OCI-LY3 (cell line): ENCODE measurements at regions not wholly inside any gene's neighbourhood (a gene's known extent, or its start where the extent isn't known, plus 50 kb on each side); places are given as distances from the start of the nearest gene placed in this dataset.

ENCODE experiments used
- H2AFZ ChIP-seq: fragments of 200-600, 300-600 bp; shearing (Covaris generic); 2 replicates; pipeline ENCODE4 v1.6.0; 2014; ENCODE audit warnings: antibody characterized with exemption, low read depth, low read length
- H3K27ac ChIP-seq: fragments of 200-600, 300-600 bp; sonication (generic); 2 replicates; pipeline ENCODE4 v1.5.1; 2014; ENCODE audit warnings: mild to moderate bottlenecking, low read length, moderate library complexity, mixed read lengths
- H3K27me3 ChIP-seq: fragments of 200-600, 300-600 bp; sonication (generic); 2 replicates; pipeline ENCODE4 v1.6.1; 2014; ENCODE audit warnings: low read depth, low read length, mixed read lengths
- H3K36me3 ChIP-seq: fragments of 200-600, 300-600 bp; sonication (generic); replicated peaks from 2 replicates; pipeline ENCODE3; 2014; ENCODE audit warnings: low read depth, low read length, mixed read lengths
- H3K4me1 ChIP-seq: fragments of 300-600, 200-600 bp; sonication (generic); 2 replicates; pipeline ENCODE4 v1.6.1; 2014; ENCODE audit warnings: low read length, mixed read lengths
- H3K4me2 ChIP-seq: fragments of 200-600, 300-600 bp; sonication (generic); 2 replicates; pipeline ENCODE4 v1.6.1; 2014; ENCODE audit warnings: low read length, mixed read lengths
- H3K4me3 ChIP-seq: fragments of 300-600, 200-600 bp; sonication (generic); 2 replicates; pipeline ENCODE4 v1.5.1; 2014; ENCODE audit warnings: antibody characterized with exemption, mild to moderate bottlenecking, low read length, moderate library complexity
- H3K79me2 ChIP-seq: fragments of 300-600, 200-600 bp; shearing (Covaris generic); 2 replicates; pipeline ENCODE4 v1.6.1; 2014; ENCODE audit warnings: mild to moderate bottlenecking, low read length, mixed read lengths
- H3K9ac ChIP-seq: fragments of 300-600, 200-600 bp; shearing (Covaris generic); 2 replicates; pipeline ENCODE4 v1.6.0; 2014; ENCODE audit warnings: mild to moderate bottlenecking, low read length, moderate library complexity
- H3K9me3 ChIP-seq: fragments of 200-600, 300-600 bp; shearing (Covaris generic); 2 replicates; pipeline ENCODE4 v1.6.1; 2014; ENCODE audit warnings: low read length, mixed read lengths; ENCODE audit not compliant: insufficient read depth
- H4K20me1 ChIP-seq: fragments of 200-600, 300-600 bp; sonication (generic); 2 replicates; pipeline ENCODE4 v1.6.1; 2016; ENCODE audit warnings: low read length, mixed read lengths; ENCODE audit not compliant: insufficient read depth
- CTCF ChIP-seq: fragments of 200-600, 300-600 bp; sonication (generic); IDR thresholded peaks from 2 replicates; pipeline ENCODE4 v1.5.1; 2014; ENCODE audit warnings: antibody characterized with exemption, low read length, low read depth
- EZH2phosphoT487 ChIP-seq: fragments of 200-600 bp; shearing (Covaris generic); IDR thresholded peaks from 2 replicates; pipeline ENCODE4 v1.6.1; 2018; ENCODE audit warnings: antibody characterized with exemption, mixed run types, low read depth

- H3K79me2 ChIP-seq, result no peaks in the 10 kb centered on the region
- no peaks in the 10 kb centered on the region for H3K9me3 ChIP-seq
- H3K36me3 ChIP-seq, result no peaks in the 10 kb centered on the region
- H3K4me3 ChIP-seq, result no peak overlapping the region
- no peak overlapping the region for H2AFZ ChIP-seq
- H4K20me1 ChIP-seq, result no peaks in the 10 kb centered on the region
- H3K27me3 ChIP-seq, result no peaks in the 10 kb centered on the region
- TF ChIP-seq CTCF (no peak), EZH2phosphoT487 (no peak)
- no peak overlapping the region for H3K9ac ChIP-seq
- H3K27ac ChIP-seq, result no peak overlapping the region
- no peaks in the 10 kb centered on the region for H3K4me1 ChIP-seq
- H3K4me2 ChIP-seq, result no peak overlapping the region
Measured at GRCh38 chr3:110598847-110599490, 472.6 kb upstream of the NECTIN3 start.

- Histone ChIP-seq H3K9ac (no peak overlapping the region), H3K4me1 (no peaks in the 10 kb centered on the region), H3K79me2 (no peaks in the 10 kb centered on the region), H3K4me3 (no peak overlapping the region), H4K20me1 (no peaks in the 10 kb centered on the region), H3K27ac (no peak overlapping the region), H3K27me3 (no peaks in the 10 kb centered on the region), H2AFZ (no peak overlapping the region), H3K4me2 (no peak overlapping the region), H3K36me3 (no peaks in the 10 kb centered on the region), H3K9me3 (no peaks in the 10 kb centered on the region)
- TF ChIP-seq CTCF, result no peak
- TF ChIP-seq EZH2phosphoT487, result no peak
Measured at GRCh38 chr3:110608566-110608965, 463.1 kb upstream of the NECTIN3 start.

- Histone ChIP-seq H3K4me1 (no peaks in the 10 kb centered on the region), H3K36me3 (no peaks in the 10 kb centered on the region), H3K9me3 (no peaks in the 10 kb centered on the region), H3K9ac (no peak overlapping the region), H3K27me3 (no peaks in the 10 kb centered on the region), H3K79me2 (no peaks in the 10 kb centered on the region), H3K4me2 (no peak overlapping the region), H3K27ac (no peak overlapping the region), H4K20me1 (no peaks in the 10 kb centered on the region), H2AFZ (no peak overlapping the region), H3K4me3 (no peak overlapping the region)
- TF ChIP-seq EZH2phosphoT487 (no peak), CTCF (no peak)
Measured at GRCh38 chr3:110612045-110612444, 459.6 kb upstream of the NECTIN3 start.

- no peaks in the 10 kb centered on the region for H3K79me2 ChIP-seq
- H3K4me3 ChIP-seq, result no peak overlapping the region
- no peaks in the 10 kb centered on the region for H3K4me1 ChIP-seq
- TF ChIP-seq CTCF, result no peak
- no peak for TF ChIP-seq EZH2phosphoT487
- H3K36me3 ChIP-seq, result no peaks in the 10 kb centered on the region
- no peaks in the 10 kb centered on the region for H4K20me1 ChIP-seq
- no peak overlapping the region for H3K4me2 ChIP-seq
- H3K9me3 ChIP-seq, result no peaks in the 10 kb centered on the region
- no peak overlapping the region for H3K9ac ChIP-seq
- no peak overlapping the region for H3K27ac ChIP-seq
- H3K27me3 ChIP-seq, result no peaks in the 10 kb centered on the region
- no peak overlapping the region for H2AFZ ChIP-seq
Measured at GRCh38 chr3:110614186-110614585, 457.4 kb upstream of the NECTIN3 start.
